HG03342 (cell line): ENCODE measurements at regions not wholly inside any gene's neighbourhood (a gene's known extent, or its start where the extent isn't known, plus 50 kb on each side); places are given as distances from the start of the nearest gene placed in this dataset.
"Not testable (repeated sequence)": the region's sequence is repeated elsewhere in the genome, so short reads cannot be mapped to it uniquely, and the experiment has no call there.

Source experiments
- ATAC-seq: cut with Tn5 transposase; IDR thresholded peaks from one replicate; pipeline ENCODE4 v1.9.1; 2021; ENCODE audit warnings: mild to moderate bottlenecking, moderate library complexity; ENCODE audit not compliant: unreplicated experiment

DNA sequence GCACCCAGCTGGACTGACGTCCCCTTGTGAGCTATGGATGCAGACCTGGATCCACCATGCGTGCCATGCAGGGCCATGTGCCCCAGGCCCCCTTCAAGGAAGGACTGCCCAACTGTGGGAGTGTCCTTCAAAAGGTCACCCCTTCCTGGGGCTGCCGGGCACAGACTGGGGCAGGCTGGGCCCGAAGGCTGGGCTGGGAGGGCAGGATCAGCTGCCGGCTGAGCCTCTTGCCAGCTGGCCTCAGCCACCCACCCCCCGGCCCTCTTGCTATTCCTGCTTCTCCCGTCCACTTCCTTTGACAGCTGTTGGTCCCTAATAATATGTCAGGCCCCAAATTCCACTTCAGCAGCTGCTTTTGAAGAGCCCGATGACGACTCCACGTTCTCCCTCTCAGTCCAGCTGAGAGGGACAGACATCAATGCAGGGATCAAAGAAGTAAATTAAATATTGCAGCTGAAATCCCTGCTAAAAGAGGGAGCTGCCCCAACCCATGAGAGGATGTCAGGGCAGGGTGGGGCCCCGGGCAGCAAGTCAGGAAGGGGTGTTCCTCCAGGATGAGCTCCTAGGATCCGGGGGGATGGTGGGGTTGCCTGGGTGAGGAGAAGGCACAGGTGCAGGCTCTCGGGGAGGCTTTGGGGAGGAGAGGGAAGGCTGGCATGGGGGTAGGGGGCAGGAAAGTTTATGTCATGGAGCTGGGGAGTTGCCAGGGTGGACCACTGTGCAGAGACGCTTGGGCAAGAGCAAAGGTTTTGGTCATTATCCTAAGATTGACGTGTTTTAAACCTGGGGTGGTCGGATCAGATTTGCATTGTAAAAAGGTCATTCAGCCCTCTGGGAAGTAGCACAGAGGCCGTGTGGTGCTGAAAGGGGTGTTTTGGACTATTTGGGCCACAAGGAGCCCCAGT, 185.0 kb downstream of the ANKRD60 start:
- ATAC-seq: no peak

GRCh38 chr20:58042591-58042990, 185.9 kb downstream of the ANKRD60 start:
- no peak for ATAC-seq

- no peak for ATAC-seq
Measured at GRCh38 chr20:58040447-58041290, 187.8 kb downstream of the ANKRD60 start.

GRCh38 chr20:58039274-58040092, 189.0 kb downstream of the ANKRD60 start:
- no peak for ATAC-seq

GRCh38 chr20:58038123-58038654, 190.3 kb downstream of the ANKRD60 start:
- ATAC-seq: no peak

DNA sequence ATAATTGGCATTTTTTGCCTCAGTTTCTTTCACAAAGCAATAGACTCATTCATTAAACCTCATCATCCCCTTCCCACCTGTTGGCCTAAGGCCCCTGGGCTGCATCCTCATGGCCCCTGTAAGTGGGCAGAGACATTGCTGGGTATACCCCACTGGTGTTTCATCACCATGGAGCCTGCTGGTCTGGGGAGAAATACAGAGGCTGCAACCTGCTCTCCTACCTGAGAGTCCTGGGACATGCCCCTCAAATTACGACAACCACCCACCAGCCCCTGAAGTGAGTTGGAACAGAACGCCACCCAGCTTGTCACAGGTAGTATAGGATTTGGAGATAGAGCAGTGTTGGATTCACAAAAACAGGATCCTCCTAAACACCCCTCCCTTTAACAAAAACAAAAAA, 190.8 kb downstream of the ANKRD60 start:
- no peak for ATAC-seq

- ATAC-seq: no peak
Measured at GRCh38 chr20:58033026-58033536, 195.4 kb downstream of the ANKRD60 start.

- no peak for ATAC-seq
Measured at GRCh38 chr20:58032599-58032998, 195.9 kb downstream of the ANKRD60 start.

GRCh38 chr20:58031350-58031749, 197.1 kb downstream of the ANKRD60 start:
- ATAC-seq: not testable (repeated sequence)

DNA sequence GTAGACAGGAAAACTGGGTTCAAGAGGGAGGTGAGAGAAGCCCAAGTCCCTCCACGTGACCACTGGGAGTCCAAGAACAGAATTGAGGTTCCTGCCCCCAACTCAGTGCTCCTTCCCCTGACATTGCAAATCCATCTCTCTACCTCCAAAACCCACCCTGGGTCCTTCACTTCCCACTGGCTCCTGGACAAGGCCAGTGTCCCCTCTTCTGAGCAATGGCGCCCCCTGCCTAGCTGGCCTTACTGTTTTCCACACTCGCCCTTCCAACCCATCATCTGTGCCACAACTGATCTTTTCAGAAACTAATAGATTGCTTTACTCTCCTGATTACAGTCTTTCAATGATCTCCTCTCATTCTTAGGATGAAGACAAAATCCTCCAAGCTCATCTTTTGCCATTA, 200.3 kb downstream of the ANKRD60 start:
- ATAC-seq: no peak

- no peak for ATAC-seq
Measured at GRCh38 chr20:58026361-58026760, 202.1 kb downstream of the ANKRD60 start.

- ATAC-seq: no peak
Measured at GRCh38 chr20:58025233-58025632, 203.2 kb downstream of the ANKRD60 start.

DNA sequence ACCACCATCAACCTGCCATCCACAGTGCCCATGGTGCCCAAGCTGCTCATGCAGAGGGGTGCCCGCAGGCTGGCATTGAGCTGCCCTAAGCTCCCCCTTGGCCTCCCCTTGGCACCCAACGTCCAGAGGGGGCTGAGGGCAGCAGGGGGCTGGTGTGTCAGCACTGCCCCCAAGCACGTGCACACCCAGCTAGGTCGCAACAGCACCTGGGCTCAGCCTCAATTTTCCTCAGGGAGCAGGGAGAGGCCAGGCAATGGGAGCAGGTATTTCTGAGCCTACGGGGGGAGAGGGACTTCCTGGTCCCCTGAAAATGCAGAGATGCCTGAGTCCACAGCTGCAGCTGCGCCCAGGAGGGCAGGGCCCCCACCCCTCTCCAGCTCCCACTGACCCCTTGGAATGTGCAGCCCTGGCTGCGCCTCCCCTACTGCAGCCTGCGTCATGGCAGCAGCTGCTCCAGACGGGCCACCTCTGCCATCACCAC, 204.2 kb downstream of the ANKRD60 start:
- no peak for ATAC-seq

DNA sequence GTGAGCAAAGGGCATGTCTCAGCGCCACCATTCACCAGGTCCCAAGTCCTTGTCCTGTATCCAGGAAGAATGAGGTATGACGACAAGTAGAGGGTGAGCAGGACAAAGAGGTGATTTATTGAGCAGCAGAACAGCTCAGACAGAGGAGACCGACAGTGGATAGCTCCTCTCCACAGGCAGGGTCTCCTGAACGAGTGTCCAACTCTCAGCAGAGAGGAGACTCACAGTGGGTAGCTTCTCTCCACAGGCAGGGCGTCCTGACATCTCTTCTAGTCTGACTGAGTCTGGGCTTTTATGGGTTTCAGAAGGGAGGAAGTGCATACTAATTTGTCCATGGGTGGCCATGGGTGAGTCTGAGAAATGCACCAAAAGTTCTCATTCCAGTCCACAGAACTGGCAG, 204.7 kb downstream of the ANKRD60 start:
- ATAC-seq: no peak

DNA sequence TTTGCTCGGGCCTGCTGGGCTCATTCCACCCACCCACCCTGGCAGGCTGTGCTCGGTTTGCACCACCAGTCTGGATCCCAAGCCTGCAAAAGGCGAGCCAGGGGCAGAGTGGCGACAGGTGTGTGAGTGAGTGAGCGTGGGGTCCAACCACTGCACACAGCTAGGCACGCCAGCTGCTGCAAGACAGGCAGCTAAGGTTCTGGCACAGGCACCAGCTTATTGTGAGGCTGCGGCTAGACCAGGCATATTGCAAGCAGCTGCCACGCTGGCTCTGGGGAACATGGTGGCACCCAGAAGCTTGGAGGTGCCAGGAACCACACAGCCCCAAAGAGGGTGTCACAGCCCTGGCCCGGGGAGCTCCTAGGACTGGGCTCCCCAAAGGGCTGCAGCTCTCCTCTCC, 205.1 kb downstream of the ANKRD60 start:
- no peak for ATAC-seq

DNA sequence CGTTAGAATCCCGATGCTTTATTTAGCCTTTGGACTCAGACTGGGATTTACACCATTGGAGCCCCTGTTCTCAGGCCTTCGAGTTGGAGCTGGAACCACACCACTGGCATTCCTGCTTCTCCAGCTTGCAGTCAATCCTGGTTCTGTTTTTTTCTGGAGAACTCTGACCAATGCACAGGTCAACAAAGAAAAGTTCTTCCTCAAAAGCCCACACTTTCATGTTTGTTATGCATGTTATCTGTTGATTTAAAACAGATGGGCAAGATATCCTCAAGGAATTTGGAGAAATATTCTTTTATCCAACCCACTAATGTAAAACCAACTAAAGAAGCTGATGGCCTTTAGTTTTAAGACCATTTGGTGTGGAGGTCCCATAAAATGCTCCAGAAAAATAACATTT, 205.7 kb downstream of the ANKRD60 start:
- ATAC-seq: no peak

GRCh38 chr20:58021481-58021880, 207.0 kb downstream of the ANKRD60 start:
- ATAC-seq: no peak

- ATAC-seq: no peak
Measured at GRCh38 chr20:58020656-58021454, 207.6 kb downstream of the ANKRD60 start.

DNA sequence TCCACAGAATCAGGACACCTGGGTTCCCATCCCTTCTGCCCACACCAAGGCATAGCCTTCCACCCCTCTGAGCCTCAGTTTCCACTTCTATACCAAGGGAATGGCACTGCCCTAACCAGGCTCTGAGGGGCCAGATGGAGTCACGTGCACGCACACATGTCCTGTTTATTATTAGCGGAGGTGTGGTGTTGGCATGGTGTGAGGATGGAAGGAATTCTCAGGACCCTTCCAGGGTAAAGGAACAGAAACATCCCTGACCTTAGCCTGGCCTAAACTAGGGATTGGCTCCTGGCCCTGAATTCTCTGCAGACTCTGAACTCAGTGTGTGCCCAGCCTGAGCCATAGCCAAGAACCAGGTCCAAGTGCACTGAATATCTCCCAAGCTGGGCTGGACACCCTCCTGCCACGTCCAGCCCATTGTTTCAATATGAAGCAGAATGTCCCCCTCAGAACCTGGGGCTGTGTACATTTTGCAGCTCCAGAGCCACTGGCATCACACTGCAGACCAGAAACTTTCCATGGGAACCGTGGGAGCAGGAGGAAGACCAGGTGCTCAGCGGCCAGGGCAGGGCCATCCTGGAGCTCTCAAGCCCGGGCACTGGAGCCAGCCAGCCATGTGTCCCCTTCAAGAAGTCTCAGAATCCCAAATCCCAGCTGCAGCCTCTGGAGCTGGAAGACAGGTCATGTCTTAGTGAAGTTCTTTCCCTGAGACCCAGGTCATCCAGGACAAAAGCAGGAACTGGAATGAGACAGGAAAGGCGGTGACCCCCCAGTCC, 208.4 kb downstream of the ANKRD60 start:
- ATAC-seq: no peak
